Mammary epithelial cell (primary cell): ENCODE measurements at regions not wholly inside any gene's neighbourhood (a gene's known extent, or its start where the extent isn't known, plus 50 kb on each side); places are given as distances from the start of the nearest gene placed in this dataset.

Experiments
- EZH2 ChIP-seq: IDR thresholded peaks from 2 replicates; pipeline ENCODE4 v1.6.1; 2012; ENCODE audit warnings: low read length, inconsistent platforms, borderline replicate concordance
- TF ChIP-seq, protein P1 (sequence below), 2 donors: IDR thresholded peaks in 1 of 2; conservative IDR thresholded peaks in 1 of 2; 2 replicates each; pipeline ENCODE4 v1.5.1; 2011 to 2012; ENCODE audit warnings: inconsistent platforms in 2 of 2, low read length in 2 of 2, mild to moderate bottlenecking in 2 of 2, control low read depth in 1 of 2, low read depth in 1 of 2; ENCODE audit not compliant: insufficient read depth in 1 of 2; ENCODE audit errors: extremely low read depth in 1 of 2

DNA sequence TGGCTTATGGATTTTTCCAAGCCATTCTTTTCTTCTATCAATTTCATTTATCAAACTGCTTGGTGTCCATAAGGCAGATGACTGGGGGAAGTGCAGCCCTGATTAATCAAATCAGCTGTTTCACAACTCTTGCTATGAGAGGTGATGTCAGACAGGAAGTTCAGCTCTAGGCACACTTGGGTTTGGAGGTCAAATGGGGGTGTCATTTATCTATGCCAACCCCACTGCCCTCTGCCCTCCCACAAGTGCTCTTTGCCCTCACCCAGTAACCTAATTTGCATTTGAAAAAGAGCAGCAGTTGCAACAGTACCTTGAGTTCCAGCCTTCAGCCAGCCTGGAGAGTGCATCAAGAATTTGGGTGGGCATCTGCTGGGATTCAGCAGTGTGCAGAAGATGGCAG, 431.3 kb upstream of the SPRED2 start:
- TF ChIP-seq, protein P1, sequence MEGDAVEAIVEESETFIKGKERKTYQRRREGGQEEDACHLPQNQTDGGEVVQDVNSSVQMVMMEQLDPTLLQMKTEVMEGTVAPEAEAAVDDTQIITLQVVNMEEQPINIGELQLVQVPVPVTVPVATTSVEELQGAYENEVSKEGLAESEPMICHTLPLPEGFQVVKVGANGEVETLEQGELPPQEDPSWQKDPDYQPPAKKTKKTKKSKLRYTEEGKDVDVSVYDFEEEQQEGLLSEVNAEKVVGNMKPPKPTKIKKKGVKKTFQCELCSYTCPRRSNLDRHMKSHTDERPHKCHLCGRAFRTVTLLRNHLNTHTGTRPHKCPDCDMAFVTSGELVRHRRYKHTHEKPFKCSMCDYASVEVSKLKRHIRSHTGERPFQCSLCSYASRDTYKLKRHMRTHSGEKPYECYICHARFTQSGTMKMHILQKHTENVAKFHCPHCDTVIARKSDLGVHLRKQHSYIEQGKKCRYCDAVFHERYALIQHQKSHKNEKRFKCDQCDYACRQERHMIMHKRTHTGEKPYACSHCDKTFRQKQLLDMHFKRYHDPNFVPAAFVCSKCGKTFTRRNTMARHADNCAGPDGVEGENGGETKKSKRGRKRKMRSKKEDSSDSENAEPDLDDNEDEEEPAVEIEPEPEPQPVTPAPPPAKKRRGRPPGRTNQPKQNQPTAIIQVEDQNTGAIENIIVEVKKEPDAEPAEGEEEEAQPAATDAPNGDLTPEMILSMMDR (conservative IDR thresholded peaks at IDR 0.05 in 1 of 2, IDR thresholded peaks at IDR 0.05 in 1 of 2; ENCODE audit: extremely low read depth in 1 of 2, insufficient read depth in 1 of 2, low read depth in 1 of 2, low read length in 2 of 2), result no peak
- TF ChIP-seq EZH2, result no peak
